Activated CD4-positive, alpha-beta T cell treated with anti-CD3 and anti-CD28 coated beads, Interleukin-2, amount 10 ng/mL, durations not matched to agents 7 days and 5 days (primary cell): ENCODE measurements at regions not wholly inside any gene's neighbourhood (a gene's known extent, or its start where the extent isn't known, plus 50 kb on each side); places are given as distances from the start of the nearest gene placed in this dataset.

Source experiments
- CTCF ChIA-PET: fragments of 350-600 bp; sonication (Branson Sonifier 250); formaldehyde crosslinking; loops from one replicate; lab custom pipeline; 2021; ENCODE audit warnings: antibody characterized with exemption; lab: Charles Lee
- POLR2A ChIA-PET: fragments of 350-600 bp; sonication (Branson Sonifier 250); formaldehyde crosslinking; loops from one replicate; lab custom pipeline; 2021; ENCODE audit warnings: antibody characterized with exemption; lab: Charles Lee
- DNase-seq: peaks from one replicate; pipeline ENCODE4 v3.0.0-alpha.2; 2020
- H3K27ac Mint-ChIP-seq: one replicate; pipeline ENCODE4 v1.8.0; 2021; ENCODE audit warnings: mild to moderate bottlenecking, moderate library complexity, mixed read lengths
- H3K27me3 Mint-ChIP-seq: one replicate; pipeline ENCODE4 v1.8.0; 2021; ENCODE audit warnings: mixed read lengths
- H3K36me3 Mint-ChIP-seq: one replicate; pipeline ENCODE4 v1.8.0; 2021; ENCODE audit warnings: low read depth, mixed read lengths
- H3K4me1 Mint-ChIP-seq: one replicate; pipeline ENCODE4 v1.8.0; 2021; ENCODE audit warnings: mixed read lengths
- H3K4me3 Mint-ChIP-seq: one replicate; pipeline ENCODE4 v1.8.0; 2021; ENCODE audit warnings: mild to moderate bottlenecking, moderate library complexity, mixed read lengths
- H3K9me3 Mint-ChIP-seq: one replicate; pipeline ENCODE4 v1.8.0; 2021; ENCODE audit warnings: mixed read lengths

GRCh38 chr4:95963456-95963855 lies 123.6 kb downstream of the PDHA2 start:
- ChIA-PET CTCF (no interaction called here), POLR2A (no interaction called here)
- Mint-ChIP-seq H3K27me3 (no peaks in the 10 kb centered on the region), H3K27ac (no peak overlapping the region), H3K36me3 (no peaks in the 10 kb centered on the region), H3K4me1 (no peaks in the 10 kb centered on the region), H3K4me3 (no peak overlapping the region), H3K9me3 (no peaks in the 10 kb centered on the region)
- no peak for DNase-seq

GRCh38 chr4:95979961-95980876 lies 140.3 kb downstream of the PDHA2 start:
- H3K4me3 Mint-ChIP-seq, result no peak overlapping the region
- no peaks in the 10 kb centered on the region for H3K36me3 Mint-ChIP-seq
- peaks cover 5% of the 10 kb centered on the region for H3K9me3 Mint-ChIP-seq
- peaks cover 5% of the 10 kb centered on the region for H3K4me1 Mint-ChIP-seq
- POLR2A ChIA-PET, result no interaction called here
- CTCF ChIA-PET, result no interaction called here
- no peak overlapping the region for H3K27ac Mint-ChIP-seq
- no peaks in the 10 kb centered on the region for H3K27me3 Mint-ChIP-seq
- DNase-seq, result no peak

- ChIA-PET CTCF (no interaction called here), POLR2A (no interaction called here)
- H3K27me3 Mint-ChIP-seq, result no peaks in the 10 kb centered on the region
- H3K27ac Mint-ChIP-seq, result no peak overlapping the region
- no peak for DNase-seq
- H3K9me3 Mint-ChIP-seq, result peaks cover 5% of the 10 kb centered on the region
- H3K36me3 Mint-ChIP-seq, result no peaks in the 10 kb centered on the region
- peaks cover 8% of the 10 kb centered on the region for H3K4me1 Mint-ChIP-seq
- no peak overlapping the region for H3K4me3 Mint-ChIP-seq
Measured at GRCh38 chr4:95980877-95981360, 141.0 kb downstream of the PDHA2 start.

DNA sequence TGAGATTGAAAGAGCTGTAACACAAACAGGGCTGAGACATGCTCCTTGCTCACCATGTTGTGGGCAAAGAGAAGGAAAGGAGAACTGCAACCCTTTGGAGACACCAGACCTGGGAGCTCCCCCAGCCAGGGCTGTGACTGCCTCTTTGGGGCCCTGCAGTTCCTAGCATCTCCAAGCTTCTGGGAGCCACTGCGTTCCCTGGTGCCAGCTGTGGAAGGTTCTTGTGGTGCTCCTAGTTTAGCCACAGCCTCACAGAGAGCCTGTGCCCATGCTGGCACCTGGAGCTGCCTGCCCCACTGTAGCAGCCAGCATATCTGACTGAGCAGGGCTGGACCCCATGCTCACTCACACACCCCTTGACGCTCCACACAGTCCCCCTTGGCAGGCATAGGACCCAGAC lies 141.7 kb downstream of the PDHA2 start:
- peaks cover 8% of the 10 kb centered on the region for H3K4me1 Mint-ChIP-seq
- H3K27ac Mint-ChIP-seq, result no peak overlapping the region
- H3K4me3 Mint-ChIP-seq, result no peak overlapping the region
- peaks cover 5% of the 10 kb centered on the region for H3K9me3 Mint-ChIP-seq
- DNase-seq, result no peak
- no peaks in the 10 kb centered on the region for H3K36me3 Mint-ChIP-seq
- CTCF ChIA-PET, result no interaction called here
- POLR2A ChIA-PET, result no interaction called here
- H3K27me3 Mint-ChIP-seq, result no peaks in the 10 kb centered on the region

- no peak for DNase-seq
- Mint-ChIP-seq H3K36me3 (no peaks in the 10 kb centered on the region), H3K27ac (no peak overlapping the region), H3K27me3 (no peaks in the 10 kb centered on the region), H3K4me1 (peaks cover 8% of the 10 kb centered on the region), H3K9me3 (peaks cover 5% of the 10 kb centered on the region), H3K4me3 (no peak overlapping the region)
- POLR2A ChIA-PET, result no interaction called here
- CTCF ChIA-PET, result no interaction called here
Measured at GRCh38 chr4:95982516-95982915, 142.6 kb downstream of the PDHA2 start.

GRCh38 chr4:95984081-95984480 lies 144.2 kb downstream of the PDHA2 start:
- H3K27ac Mint-ChIP-seq, result no peak overlapping the region

DNA sequence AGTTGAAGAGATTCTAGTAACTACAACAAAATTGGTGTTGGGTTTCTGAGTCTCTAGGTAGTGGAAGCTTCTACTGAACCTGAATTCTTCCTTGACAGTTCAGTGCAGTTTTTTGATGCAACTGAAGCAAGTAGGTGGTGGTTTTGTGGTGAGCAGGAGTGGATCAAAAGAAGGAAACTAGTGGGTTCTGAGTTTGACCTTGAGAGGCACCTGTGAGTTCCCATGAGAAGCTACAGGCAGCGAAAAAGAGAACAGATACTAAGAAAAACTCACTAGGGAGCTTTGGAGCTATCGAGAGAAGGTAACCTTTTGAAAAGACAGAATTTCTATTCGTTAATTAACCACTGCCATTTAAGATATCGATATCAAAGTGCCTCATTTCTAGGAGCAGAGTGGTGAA lies 145.2 kb downstream of the PDHA2 start:
- Mint-ChIP-seq H3K4me1 (peaks cover 8% of the 10 kb centered on the region), H3K4me3 (no peak overlapping the region), H3K27me3 (no peaks in the 10 kb centered on the region), H3K36me3 (no peaks in the 10 kb centered on the region), H3K9me3 (peaks cover 2% of the 10 kb centered on the region), H3K27ac (no peak overlapping the region)
- CTCF ChIA-PET, result no interaction called here
- POLR2A ChIA-PET, result no interaction called here
- no peak for DNase-seq

More at GRCh38 chr4:95984081-95984480, 144.2 kb downstream of the PDHA2 start:
- H3K4me1 Mint-ChIP-seq, result peaks cover 8% of the 10 kb centered on the region
- H3K27me3 Mint-ChIP-seq, result no peaks in the 10 kb centered on the region
- H3K4me3 Mint-ChIP-seq, result no peak overlapping the region
- ChIA-PET POLR2A (no interaction called here), CTCF (no interaction called here)
- H3K9me3 Mint-ChIP-seq, result peaks cover 5% of the 10 kb centered on the region
- DNase-seq, result no peak
- no peaks in the 10 kb centered on the region for H3K36me3 Mint-ChIP-seq

GRCh38 chr4:95985791-95986550 lies 146.1 kb downstream of the PDHA2 start:
- Mint-ChIP-seq H3K27ac (no peak overlapping the region), H3K36me3 (no peaks in the 10 kb centered on the region), H3K4me1 (peaks cover 8% of the 10 kb centered on the region), H3K27me3 (no peaks in the 10 kb centered on the region), H3K4me3 (no peak overlapping the region), H3K9me3 (peaks cover 2% of the 10 kb centered on the region)
- no peak for DNase-seq
- POLR2A ChIA-PET, result no interaction called here
- CTCF ChIA-PET, result no interaction called here

DNA sequence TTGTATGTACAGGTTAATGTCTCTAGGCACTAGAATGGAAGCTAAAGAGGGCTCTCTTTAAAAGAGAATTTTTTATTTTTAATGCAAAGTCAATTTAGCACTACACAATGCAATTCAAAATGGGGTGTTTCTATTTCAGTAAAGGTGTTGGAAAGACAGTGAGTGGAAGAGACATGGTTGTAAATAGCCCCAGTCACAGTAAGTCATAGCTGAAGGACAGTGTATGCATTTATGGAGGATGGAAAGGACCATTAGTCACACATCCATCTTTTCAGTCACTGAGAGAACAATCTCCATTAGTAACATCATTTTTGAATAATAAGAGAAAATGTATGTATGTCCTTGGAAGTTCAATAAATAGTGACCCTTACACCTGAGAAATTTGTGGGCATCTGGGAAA lies 148.0 kb downstream of the PDHA2 start:
- DNase-seq, result no peak
- no peaks in the 10 kb centered on the region for H3K9me3 Mint-ChIP-seq
- no peak overlapping the region for H3K27ac Mint-ChIP-seq
- H3K27me3 Mint-ChIP-seq, result peaks cover 3% of the 10 kb centered on the region
- peaks cover 8% of the 10 kb centered on the region for H3K4me1 Mint-ChIP-seq
- CTCF ChIA-PET, result no interaction called here
- H3K4me3 Mint-ChIP-seq, result no peak overlapping the region
- H3K36me3 Mint-ChIP-seq, result no peaks in the 10 kb centered on the region
- POLR2A ChIA-PET, result no interaction called here

DNA sequence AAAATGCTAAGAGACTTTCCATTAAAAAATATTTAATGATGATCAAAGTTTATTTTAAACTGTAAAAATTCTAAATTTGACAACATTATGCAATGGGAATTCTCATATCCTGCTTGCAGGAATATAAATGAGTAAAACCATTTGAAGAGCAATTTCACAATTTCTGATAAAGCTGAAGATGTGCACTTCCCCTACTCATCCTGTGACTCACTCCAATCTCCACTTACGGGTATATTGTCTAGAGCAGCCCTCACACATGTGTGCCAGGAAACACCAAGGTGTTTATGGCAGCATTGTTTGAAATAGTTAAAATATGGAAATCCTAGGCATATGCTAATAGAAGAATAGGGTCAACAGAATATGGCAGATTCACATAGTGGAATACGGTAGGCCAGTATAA lies 158.4 kb downstream of the PDHA2 start:
- Mint-ChIP-seq H3K4me1 (no peaks in the 10 kb centered on the region), H3K4me3 (no peak overlapping the region), H3K27ac (no peak overlapping the region), H3K27me3 (no peaks in the 10 kb centered on the region), H3K36me3 (no peaks in the 10 kb centered on the region), H3K9me3 (no peaks in the 10 kb centered on the region)
- POLR2A ChIA-PET, result no interaction called here
- CTCF ChIA-PET, result no interaction called here
- no peak for DNase-seq

DNA sequence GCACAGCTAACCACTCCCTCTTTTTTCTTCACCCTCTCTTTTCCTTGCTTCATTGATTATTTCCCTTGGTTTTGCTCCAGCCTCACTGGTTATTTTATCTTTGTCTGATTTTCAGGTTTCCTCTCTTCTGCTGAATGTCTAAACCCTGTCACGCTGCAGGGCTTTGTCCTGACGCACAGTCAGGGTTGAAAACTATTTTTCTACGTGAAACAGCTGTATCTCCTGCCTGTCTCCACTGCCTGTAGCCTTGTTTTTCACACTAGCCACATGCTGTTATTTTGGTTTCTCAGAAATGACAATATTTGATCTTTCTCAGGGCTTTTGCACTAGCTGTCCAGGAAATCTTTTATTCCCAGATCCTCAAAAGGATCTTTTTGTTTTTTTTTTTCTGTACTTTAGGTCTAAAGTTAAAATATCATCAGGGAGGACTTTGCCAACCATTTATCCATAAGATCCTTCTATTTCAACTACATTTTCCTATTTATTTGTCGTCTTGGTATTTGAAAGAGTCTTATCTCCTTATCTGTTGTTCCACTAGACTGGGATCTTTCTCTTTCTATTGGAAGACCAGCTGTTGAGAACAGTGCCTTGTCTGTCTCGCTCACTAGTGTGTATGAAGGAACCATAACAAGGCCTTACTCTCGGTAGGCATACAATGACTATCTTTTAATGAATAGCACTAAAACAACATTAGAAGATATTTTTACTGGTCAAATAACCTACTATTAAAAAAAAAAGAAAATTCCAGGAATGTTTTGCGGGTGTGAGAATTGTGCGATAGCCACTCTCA lies 164.3 kb downstream of the PDHA2 start:
- no peaks in the 10 kb centered on the region for H3K27me3 Mint-ChIP-seq
- H3K27ac Mint-ChIP-seq, result no peak overlapping the region
- CTCF ChIA-PET, result no interaction called here

DNA sequence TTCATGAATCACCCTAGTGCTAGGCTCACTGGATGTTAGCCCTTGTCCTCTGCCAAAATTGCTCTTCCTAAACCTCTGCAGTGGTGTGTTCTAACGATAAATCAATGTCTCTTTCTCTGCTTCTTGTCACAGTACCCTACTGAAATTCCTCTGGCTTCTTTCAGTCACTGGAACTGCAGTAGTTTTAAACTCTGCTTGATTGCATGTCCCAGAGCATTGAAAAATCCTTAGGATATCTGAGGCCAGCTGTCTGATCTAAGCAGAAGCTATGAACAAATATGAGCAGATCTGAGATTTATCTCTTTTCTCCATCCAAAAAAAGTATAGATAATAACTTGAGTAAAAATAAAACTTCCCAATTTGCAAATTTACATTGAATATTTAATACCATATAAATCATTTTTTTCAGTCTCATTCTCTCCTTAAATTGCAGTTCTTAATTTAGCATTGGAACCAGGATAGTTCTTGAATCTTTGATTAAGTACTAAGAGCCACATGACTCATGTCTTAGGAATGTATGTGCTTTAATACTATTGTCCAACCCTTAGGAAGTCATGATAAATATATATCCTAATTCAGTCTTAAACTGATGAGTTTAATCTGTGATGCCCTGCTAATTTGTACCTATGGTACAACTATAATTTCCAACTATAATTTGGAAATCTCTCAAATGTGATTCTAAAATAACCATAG lies 169.7 kb downstream of the PDHA2 start:
- ChIA-PET CTCF (no interaction called here), POLR2A (no interaction called here)
- no peaks in the 10 kb centered on the region for H3K4me1 Mint-ChIP-seq
- no peaks in the 10 kb centered on the region for H3K9me3 Mint-ChIP-seq
- H3K36me3 Mint-ChIP-seq, result no peaks in the 10 kb centered on the region
- H3K4me3 Mint-ChIP-seq, result no peak overlapping the region
- H3K27ac Mint-ChIP-seq, result no peak overlapping the region
- no peak for DNase-seq
- H3K27me3 Mint-ChIP-seq, result no peaks in the 10 kb centered on the region

More for the DNA sequence above, 164.3 kb downstream of the PDHA2 start:
- no peaks in the 10 kb centered on the region for H3K9me3 Mint-ChIP-seq
- H3K4me3 Mint-ChIP-seq, result no peak overlapping the region
- DNase-seq, result no peak
- no peaks in the 10 kb centered on the region for H3K4me1 Mint-ChIP-seq
- POLR2A ChIA-PET, result no interaction called here
- no peaks in the 10 kb centered on the region for H3K36me3 Mint-ChIP-seq
